ENCODE measurements at regions not wholly inside any gene's neighbourhood (a gene's known extent, or its start where the extent isn't known, plus 50 kb on each side); places are given as distances from the start of the nearest gene placed in this dataset.

DNA sequence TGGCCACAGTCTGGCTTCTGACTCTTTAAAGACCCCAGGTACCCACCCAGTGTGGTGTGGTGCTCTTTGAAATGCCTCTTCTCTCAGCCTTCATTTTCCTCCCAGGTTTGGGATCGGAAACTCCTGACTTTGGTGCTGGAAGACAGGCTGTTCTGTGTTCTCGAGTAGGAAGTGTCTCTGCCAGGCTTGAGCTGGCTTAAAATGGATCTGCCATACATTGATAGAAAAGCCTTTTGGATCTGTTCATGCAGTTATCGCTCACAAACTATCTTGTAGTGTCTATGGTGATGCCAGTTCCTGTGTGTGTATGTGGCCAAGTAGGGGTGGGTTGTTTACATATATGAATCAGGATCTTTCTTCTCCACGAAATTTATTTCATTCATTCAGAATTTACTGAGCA is 307.3 kb upstream of the CHD6 start:
- DNase-seq (ENCODE audit: low spot score) (no peak), ATAC-seq (no peak), FAIRE-seq (no peak)
- no peak for TF ChIP-seq ZNF619 (CRISPR knock-in tag; IDR thresholded peaks at IDR 0.05)
- no peak for TF ChIP-seq CENPBD1 (CRISPR knock-in tag; IDR thresholded peaks at IDR 0.05; ENCODE audit: borderline replicate concordance, low read depth)
- TF ChIP-seq HNF4G (IDR thresholded peaks at IDR 0.05; ENCODE audit: borderline replicate concordance, low read depth, low read length), result no peak
- no peak for TF ChIP-seq HNF4G (CRISPR knock-in tag; IDR thresholded peaks at IDR 0.05; ENCODE audit: borderline replicate concordance, low read depth)
- TF ChIP-seq CHD4 (IDR thresholded peaks at IDR 0.05; ENCODE audit: borderline replicate concordance, low read length), result no peak
- no peak for TF ChIP-seq ZFP1 (CRISPR knock-in tag; IDR thresholded peaks at IDR 0.05)
- in situ Hi-C loops (cut with HindIII; ENCODE audit: extremely low pct_ligation_motif_present, low pct_unique_long_range_greater_than_20kb) (no loop called here), intact Hi-C loops (cut with micrococcal nuclease; ENCODE audit: unreplicated experiment) (no loop called here)
- no peaks in the 10 kb centered on the region for H3K36me3 ChIP-seq (replicated peaks in 1 of 2; ENCODE audit: control insufficient read depth in 1 of 2, insufficient read depth in 2 of 2, low read length in 2 of 2)
- no peak overlapping the region for H3K9ac ChIP-seq (ENCODE audit: insufficient read depth, low read depth, low read length)
- BruUV-seq (replicated peaks), result no TSS peak
- no peaks in the 10 kb centered on the region; a peak in 1 of 5 replicates for H3K27me3 ChIP-seq (ENCODE audit: control insufficient read depth in 1 of 2, insufficient read depth in 2 of 2, low read length in 2 of 2)
- H3K27ac ChIP-seq (ENCODE audit: extremely low read length, insufficient read depth, low read length), result no peak overlapping the region
- no peak overlapping the region for H3K4me3 ChIP-seq (replicated peaks in 1 of 3; ENCODE audit: insufficient read depth in 1 of 3, low read depth in 2 of 3, low read length in 3 of 3)
- no peaks in the 10 kb centered on the region for H3K9me3 ChIP-seq (ENCODE audit: low read length)
- CTCF ChIA-PET (ENCODE audit: low intra/inter-chr PET ratio, low total read pairs), result no interaction called here
- H3K4me2 ChIP-seq (ENCODE audit: low read depth, low read length), result no peak overlapping the region
- H3K4me1 ChIP-seq (ENCODE audit: insufficient read depth, low read length), result no peaks in the 10 kb centered on the region
- WGBS (ENCODE audit: low lambda C conversion rate), result 3% methylated on average over 4 of the region's 4 CpGs
- H4K20me1 ChIP-seq (ENCODE audit: insufficient read depth, low read length), result no peaks in the 10 kb centered on the region
- H3K79me2 ChIP-seq (ENCODE audit: insufficient read depth, low read length), result no peaks in the 10 kb centered on the region
- POLR2A ChIA-PET, result no interaction called here
- no peak overlapping the region for H2AFZ ChIP-seq (ENCODE audit: low read length)

DNA sequence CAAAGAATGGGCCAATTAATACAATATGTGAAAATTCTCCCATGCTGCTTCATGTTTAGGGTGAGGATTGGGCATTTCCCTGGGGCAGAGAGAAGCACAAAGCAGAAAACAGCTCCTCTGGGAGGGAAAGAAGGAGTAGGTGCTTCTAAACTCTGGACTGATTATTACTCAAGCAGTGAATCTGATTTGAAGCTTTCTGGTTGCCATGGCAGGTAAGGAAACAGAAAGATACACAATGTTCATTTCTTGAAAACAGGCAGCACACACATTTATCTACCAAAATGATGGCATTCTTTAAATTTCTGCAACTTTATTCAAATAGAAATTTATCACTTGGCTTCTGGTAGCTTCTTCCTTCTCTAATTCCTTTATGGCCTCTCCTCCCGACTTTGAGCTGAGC is 305.4 kb upstream of the CHD6 start:
- CTCF ChIA-PET (ENCODE audit: low intra/inter-chr PET ratio, low total read pairs), result no interaction called here
- in situ Hi-C loops (cut with HindIII; ENCODE audit: extremely low pct_ligation_motif_present, low pct_unique_long_range_greater_than_20kb), result no loop called here
- FAIRE-seq, result no peak
- TF ChIP-seq, protein P1, sequence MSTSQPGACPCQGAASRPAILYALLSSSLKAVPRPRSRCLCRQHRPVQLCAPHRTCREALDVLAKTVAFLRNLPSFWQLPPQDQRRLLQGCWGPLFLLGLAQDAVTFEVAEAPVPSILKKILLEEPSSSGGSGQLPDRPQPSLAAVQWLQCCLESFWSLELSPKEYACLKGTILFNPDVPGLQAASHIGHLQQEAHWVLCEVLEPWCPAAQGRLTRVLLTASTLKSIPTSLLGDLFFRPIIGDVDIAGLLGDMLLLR (CRISPR knock-in tag; IDR thresholded peaks at IDR 0.05), result no peak
- no peak for TF ChIP-seq ZNF260 (CRISPR knock-in tag; IDR thresholded peaks at IDR 0.05; ENCODE audit: borderline replicate concordance, low read depth)
- no peak for TF ChIP-seq ZBTB2 (CRISPR knock-in tag; IDR thresholded peaks at IDR 0.05; ENCODE audit: low read depth)
- no peak for TF ChIP-seq ZEB1 (IDR thresholded peaks at IDR 0.05; ENCODE audit: insufficient replicate concordance, low read depth)
- no peak for TF ChIP-seq ETS1 (CRISPR knock-in tag; IDR thresholded peaks at IDR 0.05)
- TF ChIP-seq FOXC1 (CRISPR knock-in tag; IDR thresholded peaks at IDR 0.05; ENCODE audit: borderline replicate concordance), result no peak
- no peak for TF ChIP-seq ZNF543 (CRISPR knock-in tag; IDR thresholded peaks at IDR 0.05)
- TF ChIP-seq ARID3A (IDR thresholded peaks at IDR 0.05; ENCODE audit: low read depth, low read length), result no peak
- no peak for TF ChIP-seq SMARCE1 (IDR thresholded peaks at IDR 0.05; ENCODE audit: borderline replicate concordance)

More for the DNA sequence above, 305.4 kb upstream of the CHD6 start:
- Histone ChIP-seq H3K4me1 (ENCODE audit: insufficient read depth, low read length) (no peaks in the 10 kb centered on the region), H3K79me2 (ENCODE audit: insufficient read depth, low read length) (no peaks in the 10 kb centered on the region), H3K27me3 (ENCODE audit: control insufficient read depth in 1 of 2, insufficient read depth in 2 of 2, low read length in 2 of 2) (no peaks in the 10 kb centered on the region; a peak in 1 of 5 replicates), H3K9me3 (ENCODE audit: low read length) (no peaks in the 10 kb centered on the region), H3K4me3 (replicated peaks in 1 of 3; ENCODE audit: insufficient read depth in 1 of 3, low read depth in 2 of 3, low read length in 3 of 3) (no peak overlapping the region), H3K9ac (ENCODE audit: insufficient read depth, low read depth, low read length) (no peak overlapping the region), H3K27ac (ENCODE audit: extremely low read length, insufficient read depth, low read length) (no peak overlapping the region), H2AFZ (ENCODE audit: low read length) (no peak overlapping the region), H4K20me1 (ENCODE audit: insufficient read depth, low read length) (no peaks in the 10 kb centered on the region), H3K4me2 (ENCODE audit: low read depth, low read length) (no peak overlapping the region), H3K36me3 (replicated peaks in 1 of 2; ENCODE audit: control insufficient read depth in 1 of 2, insufficient read depth in 2 of 2, low read length in 2 of 2) (no peaks in the 10 kb centered on the region)
- BruUV-seq (replicated peaks), result no TSS peak
- POLR2A ChIA-PET, result no interaction called here
- no peak for DNase-seq (ENCODE audit: low spot score)
- no peak for ATAC-seq
- 0% methylated on average over 1 of the region's 1 CpG for WGBS (ENCODE audit: low lambda C conversion rate)
- intact Hi-C loops (cut with micrococcal nuclease; ENCODE audit: unreplicated experiment), result no loop called here
